Adrenal gland (tissue), 9 donors: ENCODE measurements at regions not wholly inside any gene's neighbourhood (a gene's known extent, or its start where the extent isn't known, plus 50 kb on each side); places are given as distances from the start of the nearest gene placed in this dataset.

Source experiments
- DNase-seq, 7 donors: peaks; one replicate each; pipeline ENCODE4 v3.0.0-alpha.2; 2019 to 2020
- H3K27ac ChIP-seq, 5 donors: fragments of 200-600 bp; sonication (generic) in 4 of 5; 1 replicate in 3 of 5; 2 replicates in 2 of 5; pipeline versions ENCODE4 v1.5.1 to v1.8.0; 2016 to 2020; ENCODE audit warnings: mild to moderate bottlenecking in 1 of 5
- H3K27me3 ChIP-seq: fragments of 200-600 bp; 2 replicates; pipeline ENCODE4 v1.8.0; 2021
- H3K36me3 ChIP-seq, 2 donors: fragments of 200-600 bp; replicated peaks in 1 of 2; 1 replicate in 1 of 2; 2 replicates in 1 of 2; pipeline versions ENCODE4 v1.5.1 to v1.8.0; 2018 to 2022
- H3K4me1 ChIP-seq, 2 donors: fragments of 200-600 bp; replicated peaks in 1 of 2; 1 replicate in 1 of 2; 2 replicates in 1 of 2; pipeline versions ENCODE4 v1.5.1 to v1.8.0; 2018 to 2021
- H3K4me3 ChIP-seq, 4 donors: fragments of 200-600 bp; sonication (generic) in 3 of 4; one replicate each; pipeline ENCODE4 v1.5.1; 2016 to 2018
- H3K9me3 ChIP-seq, 3 donors: fragments of 200-600 bp; sonication (generic) in 1 of 3; replicated peaks in 1 of 3; 1 replicate in 2 of 3; 2 replicates in 1 of 3; pipeline versions ENCODE4 v1.5.1 to v1.8.0; 2016 to 2021
- CTCF ChIP-seq, 6 experiments: fragments of 450-650 bp in 4 of 6; fragments of 200-600 bp in 2 of 6; sonication (generic) in 1 of 6; IDR thresholded peaks; 1 replicate in 5 of 6; 2 replicates in 1 of 6; pipeline versions ENCODE4 v1.5.1 to v1.8.0; 2016 to 2021; ENCODE audit warnings: antibody characterized with exemption in 6 of 6, mild to moderate bottlenecking in 2 of 6, moderate library complexity in 1 of 6
- POLR2A ChIP-seq, 2 donors: fragments of 450-650 bp; IDR thresholded peaks; one replicate each; pipeline ENCODE4 v1.6.1; 2017; ENCODE audit warnings: antibody characterized with exemption in 2 of 2, mild to moderate bottlenecking in 2 of 2, moderate library complexity in 1 of 2
- WGBS, 4 donors: extraction: QIAGEN DNeasy Blood & Tissue Kit in 2 of 4; methylation state at CpG; one replicate each; pipeline versions ENCODE4 v1.1.5 to v1.1.7; 2013 to 2017; 5-methylcytosine and 5-hydroxymethylcytosine counted together
- intact Hi-C, 2 donors: fragments of 100-400 bp; cut with DNase I; formaldehyde crosslinking; loops; one replicate each; pipeline versions ENCODE4 v1.14.1 to v1.15.0; 2022 to 2023
- donor health status: healthy with polysubstance abuse.
- donor health status: Bipolar disorder and iron deficiency.
- donor health status: DM: yes; HTN: yes; CAD: no.
- donor health status: DM: no; HTN: no; CAD: no.
- donor health status: DM: no; HTN: no; CAD: no.

GRCh38 chr4:178083968-178084367 lies 641.7 kb upstream of the AGA start:
- no peak for DNase-seq
- intact Hi-C loops: no loop called here
- H3K4me3 ChIP-seq: no peak overlapping the region
- 89 to 95% (median 92%) methylated on average over 5 of the region's 5 CpGs for WGBS, 4 donors
- H3K27ac ChIP-seq: no peak overlapping the region
- H3K36me3 ChIP-seq: no peaks in the 10 kb centered on the region
- TF ChIP-seq POLR2A (IDR thresholded peaks at IDR 0.05): no peak
- no peak for TF ChIP-seq CTCF (IDR thresholded peaks at IDR 0.05)
- H3K9me3 ChIP-seq: no peaks in the 10 kb centered on the region
- H3K4me1 ChIP-seq: no peaks in the 10 kb centered on the region
- no peaks in the 10 kb centered on the region for H3K27me3 ChIP-seq

GRCh38 chr4:178086320-178086719 lies 644.1 kb upstream of the AGA start:
- DNase-seq: no peak
- intact Hi-C loops: no loop called here
- WGBS, 4 donors: 18 to 34% (median 25%) methylated on average over 2 of the region's 2 CpGs
- Histone ChIP-seq H3K9me3 (no peaks in the 10 kb centered on the region), H3K4me3 (no peak overlapping the region), H3K4me1 (no peaks in the 10 kb centered on the region), H3K27me3 (no peaks in the 10 kb centered on the region), H3K36me3 (no peaks in the 10 kb centered on the region), H3K27ac (no peak overlapping the region)
- TF ChIP-seq CTCF (IDR thresholded peaks at IDR 0.05): no peak
- no peak for TF ChIP-seq POLR2A (IDR thresholded peaks at IDR 0.05)

GRCh38 chr4:178090640-178091411 lies 648.6 kb upstream of the AGA start:
- Histone ChIP-seq H3K9me3 (no peaks in the 10 kb centered on the region), H3K4me3 (no peak overlapping the region), H3K27me3 (no peaks in the 10 kb centered on the region), H3K27ac (no peak overlapping the region), H3K4me1 (no peaks in the 10 kb centered on the region), H3K36me3 (no peaks in the 10 kb centered on the region)
- intact Hi-C loops: no loop called here
- no peak for DNase-seq
- 77 to 85% (median 83%) methylated on average over 13 to 20 of the region's 20 CpGs for WGBS, 4 donors
- no peak for TF ChIP-seq CTCF (IDR thresholded peaks at IDR 0.05)
- TF ChIP-seq POLR2A (IDR thresholded peaks at IDR 0.05): no peak

- Histone ChIP-seq H3K4me3 (no peak overlapping the region), H3K27ac (no peak overlapping the region), H3K4me1 (no peaks in the 10 kb centered on the region), H3K36me3 (no peaks in the 10 kb centered on the region), H3K9me3 (no peaks in the 10 kb centered on the region), H3K27me3 (no peaks in the 10 kb centered on the region)
- intact Hi-C loops: no loop called here
- TF ChIP-seq POLR2A (IDR thresholded peaks at IDR 0.05): no peak
- TF ChIP-seq CTCF (IDR thresholded peaks at IDR 0.05): no peak
- DNase-seq: no peak
- 75 to 88% (median 81%) methylated on average over 5 of the region's 5 CpGs for WGBS, 4 donors
Observed at GRCh38 chr4:178102139-178102538, 659.9 kb upstream of the AGA start.
